ENCODE measurements at regions not wholly inside any gene's neighbourhood (a gene's known extent, or its start where the extent isn't known, plus 50 kb on each side); places are given as distances from the start of the nearest gene placed in this dataset.

DNA sequence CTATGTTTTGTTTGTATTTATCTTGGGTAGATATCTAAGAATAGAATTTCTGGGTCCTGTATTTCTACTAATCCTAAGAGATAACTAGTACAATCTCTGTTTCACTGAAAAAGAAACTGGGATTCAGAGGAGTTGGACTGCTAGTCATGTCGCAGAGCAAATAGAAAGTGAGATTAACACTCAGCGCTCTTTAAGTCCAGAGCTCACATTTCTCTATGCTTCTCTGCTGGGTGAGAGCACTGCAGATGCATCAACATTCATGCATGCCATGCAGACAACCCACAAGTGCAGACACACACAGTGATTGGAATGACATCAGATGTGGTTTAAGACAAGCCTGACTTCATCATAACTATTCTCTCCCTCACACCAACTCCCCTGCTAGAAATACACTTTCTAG is 563.8 kb downstream of the TDRD15 start:
- H3K4me3 ChIP-seq (ENCODE audit: low read depth, low read length), result no peak overlapping the region
- no peak for TF ChIP-seq CTCF (IDR thresholded peaks at IDR 0.05; ENCODE audit: low read depth, low read length)

DNA sequence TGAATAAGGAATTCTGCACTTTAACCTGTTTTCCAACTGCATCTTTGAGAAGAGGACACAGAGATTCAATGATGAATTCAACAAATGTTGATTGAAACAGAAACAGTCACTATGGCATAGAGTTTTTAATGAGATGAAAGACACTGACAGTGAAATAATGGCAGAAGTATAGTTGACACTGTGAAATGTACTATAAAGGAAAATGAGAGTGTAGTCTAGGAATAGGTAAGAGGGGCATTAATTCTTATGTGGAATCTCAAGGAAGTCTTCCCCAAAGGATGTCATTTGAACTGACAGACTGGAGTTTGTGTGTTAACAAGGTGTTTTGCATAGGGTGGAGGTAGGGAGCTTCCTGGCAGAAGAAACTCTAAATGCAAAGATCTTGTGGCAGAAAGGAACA is 566.2 kb downstream of the TDRD15 start:
- H3K4me3 ChIP-seq (ENCODE audit: low read depth, low read length), result no peak overlapping the region
- TF ChIP-seq CTCF (IDR thresholded peaks at IDR 0.05; ENCODE audit: low read depth, low read length), result no peak

GRCh38 chr2:21693081-21693480 is 569.3 kb downstream of the TDRD15 start:
- no peak overlapping the region for H3K4me3 ChIP-seq (ENCODE audit: low read depth, low read length)
- TF ChIP-seq CTCF (IDR thresholded peaks at IDR 0.05; ENCODE audit: low read depth, low read length), result no peak

DNA sequence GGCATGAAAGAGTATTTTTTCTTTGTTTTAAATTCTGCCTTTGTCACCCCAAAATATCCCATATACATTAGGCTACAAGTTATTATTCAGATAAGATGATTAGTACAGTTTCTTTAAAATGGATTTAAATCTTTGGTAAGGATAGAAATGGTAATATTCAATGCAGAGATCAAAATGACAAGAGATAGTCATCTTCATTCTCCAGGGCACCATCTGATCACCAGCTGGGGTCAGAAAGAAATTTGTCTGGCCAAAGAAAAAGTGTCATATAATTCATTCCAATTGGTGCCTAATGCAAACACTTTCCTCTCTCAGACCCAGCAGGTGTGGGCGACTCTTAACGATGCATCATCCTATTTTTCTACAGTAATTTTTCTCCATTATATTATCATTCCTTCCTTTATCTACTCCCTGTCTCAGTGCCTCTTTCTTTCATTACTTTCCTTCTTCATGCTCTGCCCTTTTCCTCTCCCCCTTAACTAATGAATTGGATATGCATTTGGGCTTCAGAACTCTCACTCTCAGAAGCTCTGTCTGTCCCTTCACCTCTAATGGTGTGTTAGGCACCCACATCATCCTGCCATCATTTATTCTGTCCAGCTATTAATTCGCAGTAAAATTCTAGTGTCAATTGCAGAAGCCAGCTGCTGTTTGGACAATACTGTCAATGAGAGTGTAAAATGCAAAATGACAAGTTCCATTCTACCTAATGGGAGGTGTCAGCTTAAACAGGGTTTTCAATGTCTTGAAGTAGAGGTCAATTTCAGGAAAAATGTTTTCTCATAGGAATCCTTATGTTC is 570.5 kb downstream of the TDRD15 start:
- H3K4me3 ChIP-seq (ENCODE audit: low read depth, low read length), result no peak overlapping the region
- no peak for TF ChIP-seq CTCF (IDR thresholded peaks at IDR 0.05; ENCODE audit: low read depth, low read length)

- no peak overlapping the region for H3K4me3 ChIP-seq (ENCODE audit: low read depth, low read length)
- TF ChIP-seq CTCF (IDR thresholded peaks at IDR 0.05; ENCODE audit: low read depth, low read length), result no peak
These were observed 573.1 kb downstream of the TDRD15 start for GRCh38 chr2:21696900-21697299.

- H3K4me3 ChIP-seq (ENCODE audit: low read depth, low read length), result no peak overlapping the region
- TF ChIP-seq CTCF (IDR thresholded peaks at IDR 0.05; ENCODE audit: low read depth, low read length), result no peak
These were observed 576.9 kb downstream of the TDRD15 start for GRCh38 chr2:21700644-21701043.

DNA sequence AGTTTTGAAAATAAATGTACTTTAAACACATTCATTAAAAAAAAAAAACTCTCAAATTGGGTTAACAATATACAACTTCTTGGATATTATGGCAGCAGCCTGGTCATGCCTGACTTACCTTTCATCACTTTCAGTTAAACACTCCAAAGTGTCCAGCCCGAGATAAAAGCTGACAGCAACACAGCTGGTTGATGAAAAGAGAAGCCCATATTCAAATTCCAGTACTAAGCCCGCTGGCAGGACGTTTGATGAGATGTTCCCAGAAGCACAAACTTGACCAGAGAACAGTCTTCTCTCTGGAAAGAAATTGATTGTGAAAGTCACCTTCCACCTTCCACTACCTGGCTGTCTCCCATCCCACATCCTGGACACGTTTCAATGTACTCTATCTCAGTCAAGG is 586.3 kb downstream of the TDRD15 start:
- TF ChIP-seq CTCF (IDR thresholded peaks at IDR 0.05; ENCODE audit: low read depth, low read length), result no peak
- no peak overlapping the region for H3K4me3 ChIP-seq (ENCODE audit: low read depth, low read length)
